Right lobe of liver (tissue), 6 donors: ENCODE measurements at regions not wholly inside any gene's neighbourhood (a gene's known extent, or its start where the extent isn't known, plus 50 kb on each side); places are given as distances from the start of the nearest gene placed in this dataset.

Experiments used
- ATAC-seq, 4 donors: fragments of 200-7000 bp; cut with Tn5 transposase; one replicate each; pipeline ENCODE4 v1.9.1; 2020; ENCODE audit warnings: mild to moderate bottlenecking in 4 of 4, moderate library complexity in 4 of 4
- DNase-seq, 3 donors: peaks; one replicate each; pipeline ENCODE4 v3.0.0-alpha.2; 2020
- H3K27ac ChIP-seq, 3 donors: fragments of 200-600 bp; one replicate each; pipeline ENCODE4 v1.8.0; 2022
- H3K27me3 ChIP-seq, 2 donors: fragments of 200-600 bp; one replicate each; pipeline ENCODE4 v1.8.0; 2022
- H3K36me3 ChIP-seq, 4 donors: fragments of 200-600 bp; sonication (generic) in 1 of 4; one replicate each; pipeline versions ENCODE4 v1.5.1 to v1.8.0; 2017 to 2022; ENCODE audit warnings: control low read depth in 1 of 4
- H3K4me1 ChIP-seq, 4 donors: fragments of 200-600 bp; sonication (generic) in 1 of 4; one replicate each; pipeline versions ENCODE4 v1.5.1 to v1.8.0; 2017 to 2022; ENCODE audit warnings: control low read depth in 1 of 4
- H3K4me3 ChIP-seq, 3 donors: fragments of 200-600 bp; one replicate each; pipeline ENCODE4 v1.8.0; 2022
- H3K9me3 ChIP-seq, 4 donors: fragments of 200-600 bp; sonication (generic) in 1 of 4; one replicate each; pipeline versions ENCODE4 v1.5.1 to v1.8.0; 2017 to 2022; ENCODE audit warnings: control low read depth in 1 of 4
- CTCF ChIP-seq, 4 donors: fragments of 200-600 bp in 3 of 4; fragments of 450-650 bp in 1 of 4; IDR thresholded peaks; one replicate each; pipeline versions ENCODE4 v1.5.1 to v1.8.0; 2016 to 2022; ENCODE audit warnings: antibody characterized with exemption in 4 of 4, mild to moderate bottlenecking in 2 of 4
- POLR2A ChIP-seq: fragments of 450-650 bp; IDR thresholded peaks from one replicate; pipeline ENCODE4 v1.6.1; 2017; ENCODE audit warnings: antibody characterized with exemption, mild to moderate bottlenecking
- WGBS: methylation state at CpG from one replicate; pipeline ENCODE4 v1.1.6; 2018; ENCODE audit warnings: low coverage, low lambda C conversion rate; ENCODE audit not compliant: insufficient coverage; ENCODE audit errors: missing lambda C conversion rate; 5-methylcytosine and 5-hydroxymethylcytosine counted together
- intact Hi-C, 2 donors: fragments of 100-400 bp; cut with DNase I; formaldehyde crosslinking; loops; one replicate each; pipeline versions ENCODE4 v1.11.2 to v1.14.1; 2022
- donor health status: DM: no; HTN: yes; CAD: no.
- donor health status: DM: no; HTN: no; CAD: no.
- donor health status: DM: no; HTN: no; CAD: no.
- donor health status: DM: no; HTN: yes; CAD: no.
- donor health status: DM: no; HTN: yes; CAD: no.

- DNase-seq = no peak
- Histone ChIP-seq H3K9me3 (no peaks in the 10 kb centered on the region), H3K27me3 (no peaks in the 10 kb centered on the region), H3K36me3 (no peaks in the 10 kb centered on the region), H3K4me3 (no peak overlapping the region), H3K27ac (no peak overlapping the region), H3K4me1 (no peaks in the 10 kb centered on the region)
- TF ChIP-seq CTCF (IDR thresholded peaks at IDR 0.05) (no peak), POLR2A (no peak)
- no peak for ATAC-seq
- intact Hi-C loops = no loop called here
Observed at GRCh38 chr1:238450976-238451375, 560.3 kb upstream of the ZP4 start.

- intact Hi-C loops = no loop called here
- WGBS = 55% methylated on average over 6 of the region's 6 CpGs
- TF ChIP-seq CTCF (IDR thresholded peaks at IDR 0.05) = no peak
- TF ChIP-seq POLR2A = no peak
Observed at GRCh38 chr1:238443687-238444086, 553.0 kb upstream of the ZP4 start.

GRCh38 chr1:238439511-238439910 lies 548.8 kb upstream of the ZP4 start:
- no peaks in the 10 kb centered on the region for H3K9me3 ChIP-seq
- intact Hi-C loops = no loop called here
- no peak overlapping the region for H3K4me3 ChIP-seq
- H3K27ac ChIP-seq = no peak overlapping the region
- H3K27me3 ChIP-seq = no peaks in the 10 kb centered on the region
- ATAC-seq (no peak), DNase-seq (no peak)
- no peaks in the 10 kb centered on the region for H3K36me3 ChIP-seq
- no peaks in the 10 kb centered on the region for H3K4me1 ChIP-seq
- TF ChIP-seq CTCF (IDR thresholded peaks at IDR 0.05) (no peak), POLR2A (no peak)

More at GRCh38 chr1:238443687-238444086, 553.0 kb upstream of the ZP4 start:
- Histone ChIP-seq H3K4me3 (no peak overlapping the region), H3K27ac (no peak overlapping the region), H3K4me1 (no peaks in the 10 kb centered on the region), H3K27me3 (no peaks in the 10 kb centered on the region), H3K9me3 (no peaks in the 10 kb centered on the region), H3K36me3 (no peaks in the 10 kb centered on the region)
- no peak for ATAC-seq
- no peak for DNase-seq

- no peak for TF ChIP-seq CTCF (IDR thresholded peaks at IDR 0.05)
- intact Hi-C loops = no loop called here
- Histone ChIP-seq H3K9me3 (no peaks in the 10 kb centered on the region), H3K4me3 (no peak overlapping the region), H3K27ac (no peak overlapping the region), H3K4me1 (no peaks in the 10 kb centered on the region), H3K36me3 (no peaks in the 10 kb centered on the region), H3K27me3 (no peaks in the 10 kb centered on the region)
- ATAC-seq (peak in 2 of 4 donors; percentile 35 to 50), DNase-seq (peak in 1 of 3 donors; percentile 46)
- 13% methylated on average over 5 of the region's 5 CpGs for WGBS
Observed at GRCh38 chr1:238438311-238439270, 547.9 kb upstream of the ZP4 start.
